SH-SY5Y (cell line): ENCODE measurements at regions not wholly inside any gene's neighbourhood (a gene's known extent, or its start where the extent isn't known, plus 50 kb on each side); places are given as distances from the start of the nearest gene placed in this dataset.

ENCODE experiments used
- GATA2 ChIP-seq: IDR thresholded peaks from 2 replicates; pipeline ENCODE4 v1.6.1; 2011; ENCODE audit warnings: mild to moderate bottlenecking, low read depth, low read length
- GATA3 ChIP-seq: IDR thresholded peaks from 2 replicates; pipeline ENCODE4 v1.6.1; 2011; ENCODE audit warnings: low read depth, mild to moderate bottlenecking, low read length, moderate library complexity

GRCh38 chr10:64732372-64732957 is 1211.3 kb downstream of the REEP3 start:
- TF ChIP-seq GATA3 (no peak), GATA2 (no peak)
